Activated CD4-positive, alpha-beta T cell treated with anti-CD3 and anti-CD28 coated beads, Interleukin-2, Interleukin-4, amounts not matched to agents 100 ng/mL and 50 ng/mL, durations not matched to agents 16 hours and 8 hours (primary cell): ENCODE measurements at regions not wholly inside any gene's neighbourhood (a gene's known extent, or its start where the extent isn't known, plus 50 kb on each side); places are given as distances from the start of the nearest gene placed in this dataset.

Experiments used
- DNase-seq: peaks from one replicate; pipeline ENCODE4 v3.0.0-alpha.2; 2020; ENCODE audit warnings: low spot score

DNA sequence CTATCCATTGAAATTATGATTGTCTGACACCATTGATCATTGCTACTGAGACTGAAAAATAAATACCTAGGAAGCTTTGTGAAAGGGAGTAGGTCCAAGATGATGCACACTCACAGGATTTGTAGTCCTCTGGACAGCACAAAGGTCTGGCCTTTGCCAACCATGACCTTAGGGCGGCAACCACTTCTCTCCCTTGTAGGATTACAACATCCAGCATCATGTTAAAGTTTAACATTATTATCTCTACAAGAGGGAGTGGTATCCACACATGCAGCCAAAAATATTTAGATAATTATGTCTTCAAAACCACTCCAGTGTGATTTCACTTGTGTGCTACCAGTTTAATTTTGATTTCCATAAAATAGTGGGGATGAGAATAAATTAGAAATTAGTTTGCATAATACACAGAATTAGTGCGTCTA, 51.1 kb upstream of the NHSL1 start:
- DNase-seq = no peak

DNA sequence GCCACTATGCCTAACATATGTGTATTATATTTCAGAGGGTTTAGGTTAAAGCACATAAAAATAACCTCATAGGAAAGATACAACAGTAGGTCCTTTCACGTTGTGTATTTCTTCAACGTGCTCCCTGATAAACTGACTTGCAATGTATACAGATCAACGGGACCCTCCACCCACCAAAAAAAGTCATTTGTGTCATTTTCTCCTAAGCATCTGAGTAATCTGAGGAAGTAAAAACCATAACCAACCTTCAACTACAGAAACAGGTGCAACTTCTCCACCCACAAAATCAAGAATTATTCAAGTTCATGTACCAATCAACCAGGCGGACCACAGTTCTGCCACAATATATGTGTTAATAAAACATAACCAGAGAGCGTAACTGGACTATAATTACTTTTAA, 54.9 kb upstream of the NHSL1 start:
- DNase-seq = no peak

DNA sequence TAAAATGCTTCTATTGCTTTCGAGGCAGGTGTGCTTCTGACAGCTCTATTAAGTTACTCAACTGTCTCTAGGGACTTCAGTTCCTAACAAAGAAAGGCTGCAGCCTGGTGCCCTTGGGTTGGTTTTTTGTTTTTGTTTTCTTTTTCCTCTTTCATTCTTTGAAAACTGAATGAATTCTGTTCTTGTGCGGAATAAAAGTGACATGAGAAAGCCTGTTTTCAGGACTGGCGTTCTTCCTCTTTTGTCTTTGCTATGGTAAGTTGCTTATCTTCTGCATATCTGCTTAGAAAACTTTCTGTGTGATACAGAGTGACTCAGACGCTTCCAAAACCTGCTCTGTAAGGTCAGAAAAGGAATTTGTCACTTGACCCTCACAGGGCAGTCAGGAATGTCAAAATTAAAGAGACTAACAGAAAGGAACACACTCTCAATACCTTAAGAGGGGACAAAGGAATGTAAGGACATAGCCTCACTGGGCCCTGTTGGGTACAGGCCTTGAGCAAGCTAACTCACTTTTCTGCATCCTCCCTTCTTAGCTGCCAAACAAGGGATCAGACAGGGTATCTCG, 56.2 kb upstream of the NHSL1 start:
- no peak for DNase-seq

DNA sequence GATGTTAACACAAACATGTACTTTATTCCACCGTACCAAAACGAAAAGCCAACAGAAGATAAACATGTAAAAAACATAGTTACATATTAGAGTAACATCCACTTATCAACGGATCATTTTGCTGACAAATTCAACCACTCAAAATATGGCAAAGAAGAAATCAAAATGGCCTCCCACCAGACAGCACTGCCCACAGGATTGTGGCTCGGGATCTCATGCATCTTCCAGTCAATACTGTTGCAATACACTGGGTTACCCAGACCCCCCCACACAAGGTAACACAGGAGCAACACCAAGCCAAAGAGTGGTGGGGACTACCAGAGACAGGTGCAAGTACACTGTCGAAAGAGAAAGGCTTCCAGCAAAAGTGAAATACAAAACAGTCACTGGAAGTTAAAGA, 57.9 kb upstream of the NHSL1 start:
- DNase-seq = no peak

DNA sequence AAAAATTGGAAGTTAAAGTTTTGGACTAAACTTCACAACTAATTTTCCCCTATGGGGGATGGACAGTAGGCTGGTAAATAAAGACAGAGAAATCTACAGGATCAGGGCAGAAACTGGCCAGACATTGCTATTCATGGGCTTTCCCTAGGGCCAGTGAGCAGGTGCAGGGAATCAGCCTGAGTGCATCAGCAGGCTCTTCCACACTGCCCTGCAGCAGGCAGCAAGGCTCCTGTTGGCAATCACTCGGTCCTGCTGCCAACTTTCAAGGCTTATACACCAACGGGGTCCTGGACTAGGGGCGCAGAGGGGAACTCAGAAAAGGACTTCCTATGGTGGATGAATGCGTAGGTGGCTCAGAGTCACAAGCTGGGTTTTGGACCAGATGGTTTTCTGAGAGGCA, 59.8 kb upstream of the NHSL1 start:
- no peak for DNase-seq

DNA sequence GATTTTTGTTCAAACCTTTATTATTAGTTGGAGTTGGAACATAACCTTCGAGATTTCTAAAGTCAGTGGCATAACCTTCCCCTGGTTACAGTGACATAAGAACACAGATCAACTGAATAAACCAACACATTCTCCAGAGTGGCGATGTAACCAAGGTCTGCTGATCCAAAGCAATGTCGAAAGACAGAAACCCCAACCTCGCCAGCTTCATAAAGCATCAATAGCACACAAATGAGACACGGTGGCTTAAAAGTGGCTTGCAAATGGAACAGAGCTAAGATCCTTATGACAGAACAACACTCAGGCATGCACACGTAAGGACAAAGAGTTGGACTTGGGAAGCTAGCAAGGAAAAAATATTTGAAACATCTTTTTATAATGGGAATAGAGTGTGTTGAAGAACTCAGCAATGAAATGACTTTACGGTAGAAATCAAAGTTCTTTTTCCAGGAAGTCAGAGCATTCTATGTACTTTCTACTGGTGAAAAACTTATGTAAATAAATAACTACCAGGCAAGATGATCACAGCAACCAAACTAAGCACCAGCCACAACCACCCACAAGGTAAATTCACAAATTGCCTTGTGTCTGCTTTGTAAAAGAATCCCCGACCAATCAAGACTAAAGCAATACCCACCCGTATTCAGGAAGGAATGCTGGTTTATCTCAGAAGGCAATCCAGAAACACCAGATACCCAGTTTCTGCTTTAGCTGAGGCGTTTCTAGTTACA, 61.0 kb upstream of the NHSL1 start:
- no peak for DNase-seq

GRCh38 chr6:138562691-138563090, 63.4 kb upstream of the NHSL1 start:
- no peak for DNase-seq

GRCh38 chr6:138563231-138563630, 63.9 kb upstream of the NHSL1 start:
- no peak for DNase-seq

- no peak for DNase-seq
Observed at GRCh38 chr6:138563650-138564049, 64.4 kb upstream of the NHSL1 start.

DNA sequence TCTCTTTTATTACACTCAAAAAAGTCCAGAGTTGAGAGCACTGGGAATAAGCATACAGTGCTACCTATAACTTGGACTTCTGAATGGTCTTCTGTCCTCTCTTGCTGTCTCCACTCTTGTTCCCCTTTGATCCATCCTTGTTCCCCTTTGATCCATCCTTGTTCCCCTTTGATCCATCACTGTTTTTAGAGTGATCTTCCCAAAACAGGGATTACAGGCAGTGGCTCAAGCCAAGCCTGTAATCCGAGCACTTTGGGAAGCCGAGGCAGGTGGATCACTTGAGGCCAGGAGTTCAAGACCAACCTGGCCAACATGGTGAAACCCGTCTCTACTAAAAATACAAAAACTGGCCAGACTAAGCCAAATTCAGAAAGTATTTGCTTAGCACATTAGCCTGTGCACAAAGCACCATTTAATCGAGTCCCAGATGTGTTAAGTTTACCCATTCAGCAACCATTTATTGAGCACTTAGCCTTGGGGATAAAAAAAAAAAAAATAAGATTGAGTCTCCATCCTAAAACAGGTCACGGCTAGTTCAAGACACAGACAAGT, 65.0 kb upstream of the NHSL1 start:
- no peak for DNase-seq

GRCh38 chr6:138567052-138567451, 67.8 kb upstream of the NHSL1 start:
- DNase-seq = no peak

GRCh38 chr6:138568997-138569396, 69.7 kb upstream of the NHSL1 start:
- no peak for DNase-seq

GRCh38 chr6:138569554-138569953, 70.3 kb upstream of the NHSL1 start:
- no peak for DNase-seq

DNA sequence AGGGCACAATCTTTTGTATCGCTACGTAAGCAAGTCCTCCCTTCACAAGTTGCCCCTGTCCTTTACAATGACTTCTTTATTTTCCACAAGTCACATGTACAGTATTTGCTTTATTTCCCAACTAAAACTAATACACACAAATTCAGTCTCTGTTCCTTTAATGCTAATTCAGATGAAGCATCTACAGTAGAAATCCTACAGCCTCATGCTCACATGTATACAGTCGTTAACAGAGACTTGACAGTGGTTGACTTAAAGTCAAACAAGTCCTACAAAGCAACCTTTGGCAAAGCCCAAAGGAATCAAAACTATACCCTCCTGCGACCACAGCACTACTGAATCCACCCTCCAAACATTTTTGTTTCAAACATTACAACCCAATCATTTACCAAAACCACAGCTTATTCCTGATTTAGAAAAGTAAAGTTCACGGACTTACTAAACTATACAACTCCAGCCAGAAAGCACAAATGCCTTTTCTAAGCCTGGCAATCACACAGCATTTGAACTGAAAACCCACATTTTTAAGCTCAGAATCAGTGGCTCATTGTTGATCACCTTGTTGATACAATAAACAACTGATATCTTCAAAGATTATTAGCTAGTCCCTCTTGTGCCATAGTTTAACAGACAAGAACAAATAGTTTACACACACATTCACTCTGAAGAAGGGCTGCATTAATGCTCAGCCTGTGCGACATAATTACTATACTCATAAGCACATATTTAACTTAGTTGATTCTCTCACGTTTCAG, 70.9 kb upstream of the NHSL1 start:
- DNase-seq = no peak

- no peak for DNase-seq
Observed at GRCh38 chr6:138570725-138571029, 71.4 kb upstream of the NHSL1 start.

DNA sequence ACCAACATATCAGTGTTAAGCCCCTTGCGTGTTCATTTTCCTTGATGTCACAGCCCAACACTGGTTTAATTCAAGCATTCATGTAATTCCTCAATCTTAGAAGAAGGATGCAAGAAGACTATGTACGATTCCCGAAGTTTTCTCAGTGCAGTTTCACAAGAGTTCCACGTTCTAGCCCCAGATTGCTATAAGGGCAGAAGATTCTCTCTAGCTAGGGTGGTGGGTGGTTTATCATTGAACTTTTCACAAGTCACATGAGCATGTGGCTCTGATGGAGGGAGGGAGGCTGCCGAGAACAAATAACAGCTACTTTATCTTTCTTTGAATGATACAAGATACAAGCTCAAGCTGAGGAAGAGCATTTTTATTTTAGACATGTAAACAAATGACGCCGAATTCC, 71.9 kb upstream of the NHSL1 start:
- DNase-seq = no peak

DNA sequence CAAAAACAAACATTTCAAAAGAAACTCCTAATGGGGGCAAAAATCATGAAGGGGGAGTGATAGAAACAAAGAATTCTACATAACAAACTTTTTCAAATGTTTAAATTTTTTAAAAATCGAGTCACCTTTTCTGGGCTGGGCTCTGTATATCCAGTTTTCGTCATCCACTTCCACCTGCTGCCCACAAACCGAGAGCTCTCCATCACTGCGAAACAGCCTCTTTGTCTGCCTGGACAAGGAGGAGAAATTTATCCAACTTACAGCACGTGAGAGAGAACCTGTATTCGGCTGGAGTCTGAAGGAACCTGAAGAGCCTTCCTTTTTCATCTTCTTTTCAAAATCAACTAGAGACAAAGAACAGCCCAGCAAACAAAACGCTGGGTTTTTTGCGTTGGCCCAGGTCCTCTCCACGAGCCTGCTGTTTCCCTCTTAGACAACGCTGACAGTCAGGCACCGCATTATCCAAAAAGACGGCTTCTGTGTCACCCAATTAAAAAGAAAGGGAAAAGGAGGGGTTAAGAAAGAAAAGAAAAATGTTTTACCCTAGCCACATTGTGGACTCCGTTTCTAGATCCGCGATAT, 72.4 kb upstream of the NHSL1 start:
- no peak for DNase-seq

- no peak for DNase-seq
Observed at GRCh38 chr6:138572167-138572875, 73.0 kb upstream of the NHSL1 start.

DNA sequence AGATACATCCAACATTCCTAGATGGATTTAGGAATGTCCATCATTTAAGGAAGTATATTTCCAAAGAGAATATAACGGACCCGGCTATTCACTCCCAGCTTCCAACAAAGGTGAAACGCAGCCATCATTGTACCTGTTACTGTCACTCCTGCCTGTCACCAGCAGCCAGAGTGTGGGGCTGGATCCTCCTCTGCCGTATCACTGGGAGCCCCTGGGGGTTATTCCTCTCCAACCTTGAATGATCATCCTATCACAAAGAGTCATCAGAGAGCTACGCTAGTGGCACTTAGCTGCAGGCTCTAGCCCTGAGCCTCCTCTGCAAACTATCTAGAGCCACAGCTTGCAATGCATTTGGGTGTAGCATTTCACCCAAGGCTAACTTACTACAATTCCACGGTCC, 73.6 kb upstream of the NHSL1 start:
- DNase-seq = no peak

- no peak for DNase-seq
Observed at GRCh38 chr6:138575257-138575656, 76.0 kb upstream of the NHSL1 start.

DNA sequence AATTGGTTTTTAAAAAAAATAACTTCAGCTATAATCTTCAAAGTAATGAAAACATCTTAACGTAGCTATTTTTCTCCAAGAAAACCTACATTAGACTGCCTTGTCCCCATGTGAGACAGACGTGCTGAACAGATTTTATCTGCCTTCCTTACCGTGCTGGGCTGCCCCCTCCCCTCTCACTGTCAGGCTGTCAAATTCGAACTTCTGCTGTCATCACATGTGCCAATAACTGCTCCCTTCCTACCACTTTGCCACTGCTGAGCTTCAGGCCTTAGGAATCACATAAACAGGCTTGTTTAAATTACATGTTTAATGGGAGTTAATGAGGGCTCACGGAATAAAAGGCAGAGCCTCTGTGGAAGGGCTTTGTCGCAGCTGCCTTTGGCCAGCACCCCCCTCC, 77.0 kb upstream of the NHSL1 start:
- DNase-seq = no peak

DNA sequence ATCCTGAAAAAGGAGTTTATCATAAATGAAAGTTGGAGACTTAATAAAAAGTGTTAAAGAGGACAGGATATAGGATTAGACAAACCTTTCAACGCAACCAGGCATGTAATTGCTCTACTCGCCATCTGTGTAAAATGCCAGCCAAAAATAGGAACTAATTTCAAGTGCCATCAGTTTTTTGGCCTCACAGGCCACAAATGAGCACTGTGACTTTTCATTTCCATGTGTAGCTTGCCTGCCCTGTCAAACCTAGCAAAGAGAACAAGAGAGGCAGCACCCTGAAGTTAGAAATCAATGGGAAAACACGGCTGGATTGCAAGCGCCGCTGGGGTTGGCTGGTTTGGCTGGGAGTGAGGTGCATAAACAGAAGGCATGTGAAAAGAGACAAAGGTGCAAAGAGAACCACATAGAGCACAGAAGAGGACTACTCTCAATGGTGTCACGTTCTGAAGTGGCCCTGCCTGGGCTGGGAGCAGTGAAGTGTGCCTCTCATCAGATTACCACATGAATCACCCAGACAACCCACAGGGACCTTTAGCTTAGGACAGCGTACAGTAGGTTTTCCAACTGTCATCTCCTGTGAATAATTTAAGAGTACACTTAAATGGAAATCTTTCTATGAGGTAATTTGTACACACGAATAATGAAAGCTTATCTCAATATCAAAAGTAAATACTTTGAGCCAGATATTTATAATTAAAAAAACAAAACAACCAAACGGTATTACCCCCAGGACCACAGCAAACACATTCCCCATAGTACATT, 78.0 kb upstream of the NHSL1 start:
- no peak for DNase-seq
